Fibroblast of villous mesenchyme (primary cell): ENCODE measurements at regions not wholly inside any gene's neighbourhood (a gene's known extent, or its start where the extent isn't known, plus 50 kb on each side); places are given as distances from the start of the nearest gene placed in this dataset.
A peak's percentile ranks its signal among the peaks of the same experiment; 100 is the strongest.

ENCODE experiments used
- DNase-seq: peaks from one replicate; pipeline ENCODE4 v3.0.0-alpha.2; 2010; ENCODE audit warnings: low read depth
- H3K4me3 ChIP-seq: 2 replicates; pipeline ENCODE4 v1.5.1; 2011; ENCODE audit warnings: low read depth, mild to moderate bottlenecking, low read length
- TF ChIP-seq, protein P1 (sequence below): IDR thresholded peaks from 2 replicates; pipeline ENCODE4 v1.5.1; 2012; ENCODE audit warnings: low read depth, mild to moderate bottlenecking, low read length; ENCODE audit not compliant: insufficient read depth

DNA sequence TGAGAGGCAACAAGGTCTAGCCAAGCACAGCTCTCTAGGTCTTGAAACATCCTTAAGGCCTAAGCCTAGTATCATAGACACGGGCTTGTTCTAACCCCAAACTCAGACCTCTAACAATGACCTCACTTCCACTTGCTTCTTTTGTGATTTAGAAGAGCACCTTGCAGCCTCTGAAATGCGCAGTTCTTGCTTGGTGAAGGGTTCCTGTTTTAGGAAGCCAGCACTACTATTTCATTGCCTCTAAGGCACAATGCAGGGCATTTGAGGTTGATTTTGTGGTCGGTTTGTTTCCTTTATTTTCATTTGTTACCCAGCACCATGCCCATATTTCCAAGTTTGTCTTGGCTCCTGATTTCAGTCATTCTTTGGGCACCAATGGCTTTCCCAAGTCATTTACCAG, 117.0 kb upstream of the CYP1B1 start:
- DNase-seq = no peak
- TF ChIP-seq, protein P1, sequence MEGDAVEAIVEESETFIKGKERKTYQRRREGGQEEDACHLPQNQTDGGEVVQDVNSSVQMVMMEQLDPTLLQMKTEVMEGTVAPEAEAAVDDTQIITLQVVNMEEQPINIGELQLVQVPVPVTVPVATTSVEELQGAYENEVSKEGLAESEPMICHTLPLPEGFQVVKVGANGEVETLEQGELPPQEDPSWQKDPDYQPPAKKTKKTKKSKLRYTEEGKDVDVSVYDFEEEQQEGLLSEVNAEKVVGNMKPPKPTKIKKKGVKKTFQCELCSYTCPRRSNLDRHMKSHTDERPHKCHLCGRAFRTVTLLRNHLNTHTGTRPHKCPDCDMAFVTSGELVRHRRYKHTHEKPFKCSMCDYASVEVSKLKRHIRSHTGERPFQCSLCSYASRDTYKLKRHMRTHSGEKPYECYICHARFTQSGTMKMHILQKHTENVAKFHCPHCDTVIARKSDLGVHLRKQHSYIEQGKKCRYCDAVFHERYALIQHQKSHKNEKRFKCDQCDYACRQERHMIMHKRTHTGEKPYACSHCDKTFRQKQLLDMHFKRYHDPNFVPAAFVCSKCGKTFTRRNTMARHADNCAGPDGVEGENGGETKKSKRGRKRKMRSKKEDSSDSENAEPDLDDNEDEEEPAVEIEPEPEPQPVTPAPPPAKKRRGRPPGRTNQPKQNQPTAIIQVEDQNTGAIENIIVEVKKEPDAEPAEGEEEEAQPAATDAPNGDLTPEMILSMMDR = no peak
- H3K4me3 ChIP-seq = no peak overlapping the region

DNA sequence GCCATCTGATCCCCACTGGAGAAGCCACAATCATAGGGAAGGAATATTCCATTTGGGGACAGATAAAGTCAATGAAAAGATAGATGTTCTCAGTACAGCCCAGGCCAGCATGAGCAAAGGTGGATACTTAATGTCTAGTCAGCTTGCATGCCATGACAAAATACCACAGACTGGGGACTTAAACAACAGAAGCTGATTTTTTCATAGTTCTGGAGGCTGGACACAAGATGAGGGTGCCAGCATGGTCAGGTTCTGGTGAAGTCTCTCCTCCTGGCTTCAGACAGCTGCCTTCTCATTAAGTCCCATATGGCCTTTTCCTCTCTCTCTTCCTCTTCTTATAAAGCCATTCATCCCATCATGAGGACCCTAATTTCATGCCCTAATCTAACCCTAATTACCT, 116.1 kb upstream of the CYP1B1 start:
- TF ChIP-seq, protein P1 = no peak
- H3K4me3 ChIP-seq = no peak overlapping the region
- DNase-seq = no peak

DNA sequence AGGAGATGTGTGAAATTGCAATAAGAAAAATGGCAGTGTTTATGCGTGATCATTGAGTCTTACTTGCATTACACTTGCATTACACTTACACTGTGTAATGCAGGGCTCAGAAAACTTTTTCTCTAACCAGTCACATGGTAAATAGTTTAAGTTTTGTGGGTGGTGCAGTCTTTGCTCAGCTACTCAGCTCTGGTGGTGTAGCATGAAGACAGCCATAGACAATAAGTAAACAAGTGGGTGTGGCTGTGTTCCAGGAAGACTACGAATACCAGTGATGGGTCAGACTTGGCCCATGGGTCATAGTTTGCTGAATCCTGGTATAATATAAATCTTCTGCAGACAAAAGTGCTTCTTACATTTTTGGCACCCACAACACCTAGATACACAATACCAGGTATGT, 115.6 kb upstream of the CYP1B1 start:
- TF ChIP-seq, protein P1 = no peak
- no peak overlapping the region for H3K4me3 ChIP-seq
- DNase-seq = peak; percentile 34

DNA sequence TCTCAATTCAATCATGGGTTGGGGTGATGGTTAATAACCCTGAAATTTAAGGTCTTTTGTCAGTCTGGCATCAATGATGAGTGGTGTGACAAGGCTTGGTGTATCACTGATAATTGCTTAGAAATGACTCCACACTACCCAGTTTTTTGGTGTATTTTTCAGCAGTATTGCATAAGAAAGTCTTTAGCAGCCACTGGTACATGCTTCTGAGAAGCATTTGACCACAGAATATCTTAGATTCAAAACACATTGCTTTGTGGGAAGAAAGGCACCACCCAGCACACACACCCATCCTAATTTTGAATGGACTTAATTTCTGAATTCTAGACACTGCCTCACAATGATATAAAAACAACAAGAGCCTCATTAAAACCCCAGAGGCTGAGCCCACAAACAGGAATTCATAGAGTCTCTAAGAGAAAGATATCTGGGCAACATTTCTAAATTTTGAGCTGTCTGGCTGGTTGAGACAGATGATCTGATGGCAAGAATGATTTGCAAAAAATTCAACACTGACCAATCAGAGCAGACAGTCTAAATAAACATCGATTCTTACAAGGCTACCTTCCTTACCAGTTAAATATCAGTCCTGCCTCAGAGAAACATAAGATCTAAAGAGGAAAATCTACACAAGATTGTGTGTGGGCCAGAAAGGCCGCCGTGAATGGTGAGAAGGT, 114.7 kb upstream of the CYP1B1 start:
- TF ChIP-seq, protein P1 = no peak
- DNase-seq = peak; percentile 76
- no peak overlapping the region for H3K4me3 ChIP-seq

DNA sequence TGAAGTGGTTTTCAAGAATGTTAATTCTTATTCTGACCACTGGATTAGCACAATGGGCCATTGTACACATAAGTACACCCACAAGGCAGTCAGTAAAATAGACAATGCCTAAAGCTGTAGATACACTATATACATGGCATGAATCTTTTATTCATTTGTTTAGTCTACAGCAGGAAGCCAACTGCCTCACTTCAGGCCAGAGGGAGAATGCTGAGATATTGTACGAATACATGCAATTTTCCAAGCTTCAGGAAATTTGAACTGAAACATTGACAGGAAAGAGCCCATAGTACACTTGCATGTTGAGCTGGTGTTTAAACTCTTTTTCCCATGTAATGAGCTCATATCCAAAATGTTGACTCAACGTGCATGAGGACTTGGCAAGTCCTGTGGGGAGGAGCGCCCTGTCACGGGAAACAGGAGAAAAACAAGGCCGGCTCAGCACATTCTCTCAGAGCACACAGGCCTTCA, 111.6 kb upstream of the CYP1B1 start:
- TF ChIP-seq, protein P1 = no peak
- peak; percentile 89 for DNase-seq
- H3K4me3 ChIP-seq = no peak overlapping the region

DNA sequence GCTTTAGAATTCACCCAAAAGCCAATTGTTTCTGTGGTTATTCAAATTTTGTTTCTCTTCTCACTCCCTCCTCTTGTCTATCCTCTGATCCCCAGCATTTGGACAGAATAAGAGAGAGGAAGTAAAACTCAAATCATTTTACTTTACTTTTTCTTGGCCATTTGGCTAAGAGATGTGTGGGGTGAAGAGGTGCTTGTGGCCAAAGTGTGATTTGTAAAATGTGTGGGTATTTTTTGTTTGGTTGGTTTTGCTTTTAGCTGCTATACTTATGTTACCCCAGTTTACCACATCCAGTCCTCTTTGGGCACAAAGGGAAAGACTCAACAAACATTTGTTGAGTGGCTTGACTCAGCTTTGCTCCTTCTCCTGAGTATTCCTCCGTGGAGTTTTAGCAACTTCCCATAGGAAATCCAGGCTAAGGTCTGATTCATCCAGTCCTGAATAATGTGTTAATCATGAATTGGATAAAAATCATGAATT, 109.1 kb upstream of the CYP1B1 start:
- TF ChIP-seq, protein P1 = no peak
- no peak for DNase-seq
- H3K4me3 ChIP-seq = no peak overlapping the region
